Left colon (tissue), 2 donors: ENCODE measurements at regions not wholly inside any gene's neighbourhood (a gene's known extent, or its start where the extent isn't known, plus 50 kb on each side); places are given as distances from the start of the nearest gene placed in this dataset.
A peak's percentile ranks its signal among the peaks of the same experiment; 100 is the strongest.

ENCODE experiments used
- ATAC-seq: fragments of 200-7000 bp; cut with Tn5 transposase; one replicate; pipeline ENCODE4 v1.9.1; 2020; ENCODE audit warnings: mild to moderate bottlenecking, moderate library complexity
- DNase-seq, 2 donors: peaks; one replicate each; pipeline ENCODE4 v3.0.0-alpha.2; 2020
- intact Hi-C, 2 donors: fragments of 100-400 bp; cut with DNase I in 1 of 2; cut with micrococcal nuclease in 1 of 2; formaldehyde crosslinking; loops; one replicate each; pipeline versions ENCODE4 v1.11.2 to v1.14.0; 2022; cut with DNase I, micrococcal nuclease
- donor health status: DM: no; HTN: no; CAD: no.
- donor health status: DM: yes; HTN: yes; CAD: no.

GRCh38 chr10:93245147-93245546 is 171.5 kb downstream of the CYP26A1 start:
- intact Hi-C loops, result no loop called here
- ATAC-seq, result no peak
- no peak for DNase-seq

- intact Hi-C loops, result no loop called here
- ATAC-seq (no peak), DNase-seq (no peak)
Measured at GRCh38 chr10:93245779-93246178, 172.1 kb downstream of the CYP26A1 start.

GRCh38 chr10:93248583-93249227 is 175.0 kb downstream of the CYP26A1 start:
- no peak for ATAC-seq

GRCh38 chr10:93250010-93250409 is 176.3 kb downstream of the CYP26A1 start:
- ATAC-seq (no peak), DNase-seq (no peak)
- intact Hi-C loops, result no loop called here

More at GRCh38 chr10:93248583-93249227, 175.0 kb downstream of the CYP26A1 start:
- no peak for DNase-seq
- intact Hi-C loops, result no loop called here

GRCh38 chr10:93254180-93254853 is 180.6 kb downstream of the CYP26A1 start:
- intact Hi-C loops, result no loop called here
- no peak for DNase-seq
- ATAC-seq, result peak; percentile 27

- no peak for ATAC-seq
- no peak for DNase-seq
- intact Hi-C loops, result no loop called here
Measured at GRCh38 chr10:93255546-93255945, 181.9 kb downstream of the CYP26A1 start.
